ENCODE measurements at regions not wholly inside any gene's neighbourhood (a gene's known extent, or its start where the extent isn't known, plus 50 kb on each side); places are given as distances from the start of the nearest gene placed in this dataset.

GRCh38 chr3:102745881-102746280 is 311.1 kb downstream of the ZPLD1 start:
- POLR2A ChIA-PET, result no interaction called here

GRCh38 chr3:102747611-102748010 is 312.8 kb downstream of the ZPLD1 start:
- ChIA-PET POLR2A (no interaction called here), CTCF (no interaction called here)
- no peak for DNase-seq (ENCODE audit: extremely low spot score)

More at GRCh38 chr3:102745881-102746280, 311.1 kb downstream of the ZPLD1 start:
- CTCF ChIA-PET, result no interaction called here
- DNase-seq (ENCODE audit: extremely low spot score), result no peak
- TF ChIP-seq L3MBTL2 (conservative IDR thresholded peaks at IDR 0.05) (no peak), CTBP1 (IDR thresholded peaks at IDR 0.05; ENCODE audit: borderline replicate concordance) (no peak), PKNOX1 (IDR thresholded peaks at IDR 0.05) (no peak), FOXA1 (IDR thresholded peaks at IDR 0.05) (no peak), ELF4 (IDR thresholded peaks at IDR 0.05) (no peak), FOXM1 (IDR thresholded peaks at IDR 0.05; ENCODE audit: borderline replicate concordance) (no peak), FOXK2 (IDR thresholded peaks at IDR 0.05) (no peak), BHLHE40 (IDR thresholded peaks at IDR 0.05; ENCODE audit: borderline replicate concordance) (no peak), LEF1 (IDR thresholded peaks at IDR 0.05; ENCODE audit: borderline replicate concordance) (no peak), SP1 (IDR thresholded peaks at IDR 0.05) (no peak), SUZ12 (IDR thresholded peaks at IDR 0.05) (no peak), HDGF (IDR thresholded peaks at IDR 0.05; ENCODE audit: borderline replicate concordance) (no peak), NFRKB (IDR thresholded peaks at IDR 0.05) (no peak), ARNT (IDR thresholded peaks at IDR 0.05) (no peak)

GRCh38 chr3:102748646-102749045 is 313.8 kb downstream of the ZPLD1 start:
- TF ChIP-seq LEF1 (IDR thresholded peaks at IDR 0.05; ENCODE audit: borderline replicate concordance) (no peak), ZNF384 (IDR thresholded peaks at IDR 0.05) (no peak), FOXM1 (IDR thresholded peaks at IDR 0.05; ENCODE audit: borderline replicate concordance) (no peak), TARDBP (IDR thresholded peaks at IDR 0.05) (no peak), ELF4 (IDR thresholded peaks at IDR 0.05) (no peak), BHLHE40 (IDR thresholded peaks at IDR 0.05; ENCODE audit: borderline replicate concordance) (no peak), PKNOX1 (IDR thresholded peaks at IDR 0.05) (no peak), ARNT (IDR thresholded peaks at IDR 0.05) (no peak), NFRKB (IDR thresholded peaks at IDR 0.05) (no peak), L3MBTL2 (conservative IDR thresholded peaks at IDR 0.05) (no peak)
- DNase-seq (ENCODE audit: extremely low spot score), result no peak
- ChIA-PET POLR2A (no interaction called here), CTCF (no interaction called here)

More at GRCh38 chr3:102747611-102748010, 312.8 kb downstream of the ZPLD1 start:
- TF ChIP-seq FOXA1 (IDR thresholded peaks at IDR 0.05) (no peak), SUZ12 (IDR thresholded peaks at IDR 0.05) (no peak), BHLHE40 (IDR thresholded peaks at IDR 0.05; ENCODE audit: borderline replicate concordance) (no peak), ARNT (IDR thresholded peaks at IDR 0.05) (no peak), TARDBP (IDR thresholded peaks at IDR 0.05) (no peak), FOXK2 (IDR thresholded peaks at IDR 0.05) (no peak), SP1 (IDR thresholded peaks at IDR 0.05) (no peak), L3MBTL2 (conservative IDR thresholded peaks at IDR 0.05) (no peak), LEF1 (IDR thresholded peaks at IDR 0.05; ENCODE audit: borderline replicate concordance) (no peak), FOXM1 (IDR thresholded peaks at IDR 0.05; ENCODE audit: borderline replicate concordance) (no peak), NFRKB (IDR thresholded peaks at IDR 0.05) (no peak), ZNF384 (IDR thresholded peaks at IDR 0.05) (no peak), HDGF (IDR thresholded peaks at IDR 0.05; ENCODE audit: borderline replicate concordance) (no peak), ELF4 (IDR thresholded peaks at IDR 0.05) (no peak), PKNOX1 (IDR thresholded peaks at IDR 0.05) (no peak), CTBP1 (IDR thresholded peaks at IDR 0.05; ENCODE audit: borderline replicate concordance) (no peak)

- TF ChIP-seq CTBP1 (IDR thresholded peaks at IDR 0.05; ENCODE audit: borderline replicate concordance) (no peak), FOXM1 (IDR thresholded peaks at IDR 0.05; ENCODE audit: borderline replicate concordance) (no peak), PKNOX1 (IDR thresholded peaks at IDR 0.05) (no peak), ELF4 (IDR thresholded peaks at IDR 0.05) (no peak), LEF1 (IDR thresholded peaks at IDR 0.05; ENCODE audit: borderline replicate concordance) (no peak), SUZ12 (IDR thresholded peaks at IDR 0.05) (no peak), FOXK2 (IDR thresholded peaks at IDR 0.05) (no peak)
- CTCF ChIA-PET, result no interaction called here
- no peak for DNase-seq (ENCODE audit: extremely low spot score)
- POLR2A ChIA-PET, result no interaction called here
Observed at GRCh38 chr3:102750322-102750721, 315.5 kb downstream of the ZPLD1 start.

- TF ChIP-seq NFRKB (IDR thresholded peaks at IDR 0.05) (no peak), SP1 (IDR thresholded peaks at IDR 0.05) (no peak), HDGF (IDR thresholded peaks at IDR 0.05; ENCODE audit: borderline replicate concordance) (no peak), PKNOX1 (IDR thresholded peaks at IDR 0.05) (no peak), FOXM1 (IDR thresholded peaks at IDR 0.05; ENCODE audit: borderline replicate concordance) (no peak), CTBP1 (IDR thresholded peaks at IDR 0.05; ENCODE audit: borderline replicate concordance) (no peak), ZNF384 (IDR thresholded peaks at IDR 0.05) (no peak), ELF4 (IDR thresholded peaks at IDR 0.05) (no peak), LEF1 (IDR thresholded peaks at IDR 0.05; ENCODE audit: borderline replicate concordance) (no peak), L3MBTL2 (conservative IDR thresholded peaks at IDR 0.05) (no peak), ARNT (IDR thresholded peaks at IDR 0.05) (no peak), FOXK2 (IDR thresholded peaks at IDR 0.05) (no peak), SUZ12 (IDR thresholded peaks at IDR 0.05) (no peak), FOXA1 (IDR thresholded peaks at IDR 0.05) (no peak), BHLHE40 (IDR thresholded peaks at IDR 0.05; ENCODE audit: borderline replicate concordance) (no peak), TARDBP (IDR thresholded peaks at IDR 0.05) (no peak)
- POLR2A ChIA-PET, result no interaction called here
- CTCF ChIA-PET, result no interaction called here
- DNase-seq (ENCODE audit: extremely low spot score), result no peak
Observed at GRCh38 chr3:102753901-102754300, 319.1 kb downstream of the ZPLD1 start.

Data from HEK293T (cell line).